Vagina (tissue), 2 donors: ENCODE measurements at regions not wholly inside any gene's neighbourhood (a gene's known extent, or its start where the extent isn't known, plus 50 kb on each side); places are given as distances from the start of the nearest gene placed in this dataset.

ENCODE experiments used
- DNase-seq, 2 donors: peaks; one replicate each; pipeline ENCODE4 v3.0.0-alpha.2; 2017; ENCODE audit errors: extremely low spot score in 2 of 2
- H3K27ac ChIP-seq: fragments of 200-600 bp; sonication (generic); one replicate; pipeline ENCODE4 v1.5.1; 2019
- H3K27me3 ChIP-seq: fragments of 200-600 bp; sonication (generic); one replicate; pipeline ENCODE4 v1.5.1; 2019
- H3K36me3 ChIP-seq, 2 donors: fragments of 200-600 bp; sonication (generic); one replicate each; pipeline ENCODE4 v1.5.1; 2017 to 2019
- H3K4me1 ChIP-seq: fragments of 200-600 bp; sonication (generic); one replicate; pipeline ENCODE4 v1.5.1; 2019
- H3K4me3 ChIP-seq, 2 donors: fragments of 200-600 bp; sonication (generic); 1 replicate in 1 of 2; 2 replicates in 1 of 2; pipeline ENCODE4 v1.5.1; 2016 to 2019
- H3K9me3 ChIP-seq: fragments of 200-600 bp; sonication (generic); one replicate; pipeline ENCODE4 v1.5.1; 2019
- CTCF ChIP-seq, 3 experiments: fragments of 450-650 bp in 2 of 3; fragments of 200-600 bp in 1 of 3; sonication (generic) in 1 of 3; IDR thresholded peaks; one replicate each; pipeline ENCODE4 v1.5.1; 2017 to 2019; ENCODE audit warnings: antibody characterized with exemption in 3 of 3, mild to moderate bottlenecking in 2 of 3, moderate library complexity in 2 of 3
- POLR2A ChIP-seq, 2 donors: fragments of 450-650 bp; IDR thresholded peaks; one replicate each; pipeline ENCODE4 v1.6.1; 2017; ENCODE audit warnings: antibody characterized with exemption in 2 of 2, mild to moderate bottlenecking in 2 of 2, moderate library complexity in 2 of 2
- POLR2AphosphoS5 ChIP-seq, 2 donors: sonication (generic); formaldehyde crosslinking; IDR thresholded peaks; one replicate each; pipeline ENCODE4 v1.9.0; 2017; ENCODE audit warnings: antibody characterized with exemption in 2 of 2, mild to moderate bottlenecking in 2 of 2, low read depth in 1 of 2; ENCODE audit not compliant: insufficient read depth in 1 of 2
- intact Hi-C: fragments of 100-400 bp; cut with DNase I; formaldehyde crosslinking; loops from one replicate; pipeline ENCODE4 v1.15.1; 2023

- intact Hi-C loops, result no loop called here
- TF ChIP-seq POLR2AphosphoS5 (IDR thresholded peaks at IDR 0.05; ENCODE audit: insufficient read depth in 1 of 2, low read depth in 1 of 2) (no peak), CTCF (IDR thresholded peaks at IDR 0.05) (no peak), POLR2A (IDR thresholded peaks at IDR 0.05) (no peak)
- no peaks in the 10 kb centered on the region for H3K4me1 ChIP-seq
These were observed 529.7 kb downstream of the TBC1D32 start for GRCh38 chr6:120804612-120805011.

GRCh38 chr6:120786682-120787081 is 547.6 kb downstream of the TBC1D32 start:
- Histone ChIP-seq H3K27ac (no peak overlapping the region), H3K36me3 (no peaks in the 10 kb centered on the region), H3K9me3 (no peaks in the 10 kb centered on the region), H3K4me3 (no peak overlapping the region), H3K4me1 (no peaks in the 10 kb centered on the region), H3K27me3 (no peaks in the 10 kb centered on the region)
- intact Hi-C loops, result no loop called here
- DNase-seq, result no peak
- no peak for TF ChIP-seq CTCF (IDR thresholded peaks at IDR 0.05)
- no peak for TF ChIP-seq POLR2A (IDR thresholded peaks at IDR 0.05)
- no peak for TF ChIP-seq POLR2AphosphoS5 (IDR thresholded peaks at IDR 0.05; ENCODE audit: insufficient read depth in 1 of 2, low read depth in 1 of 2)

More at GRCh38 chr6:120804612-120805011, 529.7 kb downstream of the TBC1D32 start:
- H3K27me3 ChIP-seq, result no peaks in the 10 kb centered on the region
- no peak overlapping the region for H3K27ac ChIP-seq
- H3K9me3 ChIP-seq, result no peaks in the 10 kb centered on the region
- no peak for DNase-seq
- H3K4me3 ChIP-seq, result no peak overlapping the region
- no peaks in the 10 kb centered on the region for H3K36me3 ChIP-seq

GRCh38 chr6:120786256-120786655 is 548.0 kb downstream of the TBC1D32 start:
- no peak overlapping the region for H3K27ac ChIP-seq
- H3K9me3 ChIP-seq, result no peaks in the 10 kb centered on the region
- no peak overlapping the region for H3K4me3 ChIP-seq
- H3K36me3 ChIP-seq, result no peaks in the 10 kb centered on the region
- H3K27me3 ChIP-seq, result no peaks in the 10 kb centered on the region
- TF ChIP-seq POLR2AphosphoS5 (IDR thresholded peaks at IDR 0.05; ENCODE audit: insufficient read depth in 1 of 2, low read depth in 1 of 2), result no peak
- TF ChIP-seq POLR2A (IDR thresholded peaks at IDR 0.05), result no peak
- TF ChIP-seq CTCF (IDR thresholded peaks at IDR 0.05), result no peak
- H3K4me1 ChIP-seq, result no peaks in the 10 kb centered on the region
- intact Hi-C loops, result no loop called here
- DNase-seq, result no peak

GRCh38 chr6:120785459-120786086 is 548.7 kb downstream of the TBC1D32 start:
- Histone ChIP-seq H3K4me1 (no peaks in the 10 kb centered on the region), H3K9me3 (no peaks in the 10 kb centered on the region), H3K27ac (no peak overlapping the region), H3K36me3 (no peaks in the 10 kb centered on the region), H3K4me3 (no peak overlapping the region), H3K27me3 (no peaks in the 10 kb centered on the region)
- DNase-seq, result no peak
- intact Hi-C loops, result no loop called here
- TF ChIP-seq CTCF (IDR thresholded peaks at IDR 0.05), result no peak
- TF ChIP-seq POLR2A (IDR thresholded peaks at IDR 0.05), result no peak
- TF ChIP-seq POLR2AphosphoS5 (IDR thresholded peaks at IDR 0.05; ENCODE audit: insufficient read depth in 1 of 2, low read depth in 1 of 2), result no peak

GRCh38 chr6:120779441-120779840 is 554.8 kb downstream of the TBC1D32 start:
- no peak for TF ChIP-seq CTCF (IDR thresholded peaks at IDR 0.05)
- TF ChIP-seq POLR2AphosphoS5 (IDR thresholded peaks at IDR 0.05; ENCODE audit: insufficient read depth in 1 of 2, low read depth in 1 of 2), result no peak
- no peak for TF ChIP-seq POLR2A (IDR thresholded peaks at IDR 0.05)
- Histone ChIP-seq H3K9me3 (no peaks in the 10 kb centered on the region), H3K4me1 (no peaks in the 10 kb centered on the region), H3K4me3 (no peak overlapping the region), H3K36me3 (no peaks in the 10 kb centered on the region), H3K27ac (no peak overlapping the region), H3K27me3 (no peaks in the 10 kb centered on the region)
- intact Hi-C loops, result no loop called here
- no peak for DNase-seq
